ENCODE measurements at regions not wholly inside any gene's neighbourhood (a gene's known extent, or its start where the extent isn't known, plus 50 kb on each side); places are given as distances from the start of the nearest gene placed in this dataset.
"Not testable (repeated sequence)": the region's sequence is repeated elsewhere in the genome, so short reads cannot be mapped to it uniquely, and the experiment has no call there.

GRCh38 chr10:78417425-78418370 is 384.0 kb downstream of the RPS24 start:
- no peak for TF ChIP-seq CTCF (IDR thresholded peaks at IDR 0.05; ENCODE audit: control extremely low read depth, extremely low read depth)

GRCh38 chr10:78419481-78420265 is 386.0 kb downstream of the RPS24 start:
- no peak for TF ChIP-seq CTCF (IDR thresholded peaks at IDR 0.05; ENCODE audit: control extremely low read depth, extremely low read depth)
- ATAC-seq (ENCODE audit: insufficient read depth, low FRiP score) = no peak
- no peak overlapping the region for H3K4me3 ChIP-seq
- H3K9me3 ChIP-seq (ENCODE audit: control insufficient read depth in 4 of 4, insufficient read depth in 3 of 4, low read length in 3 of 4) = peaks cover 0 to 4% (median under 1%) of the 10 kb centered on the region in 4 donors
- H3K4me1 ChIP-seq (ENCODE audit: control insufficient read depth in 5 of 5, insufficient read depth in 5 of 5, low read length in 5 of 5) = peaks cover 0 to 30% (median 14%) of the 10 kb centered on the region in 5 donors
- no peak overlapping the region for H3K27ac ChIP-seq (ENCODE audit: low read depth in 1 of 2, low read length in 1 of 2)
- DNase-seq = no peak
- H3K27me3 ChIP-seq (ENCODE audit: control insufficient read depth in 3 of 3, insufficient read depth in 3 of 3, low read length in 2 of 3) = no peaks in the 10 kb centered on the region
- H3K36me3 ChIP-seq (ENCODE audit: control insufficient read depth in 4 of 4, insufficient read depth in 4 of 4, low read length in 4 of 4) = no peaks in the 10 kb centered on the region
- no peak overlapping the region for H3K9ac ChIP-seq (ENCODE audit: insufficient read depth in 1 of 2, low read length in 2 of 2)
- 77 to 86% methylated on average over 14 of the region's 14 CpGs for WGBS, 2 donors

More at GRCh38 chr10:78417425-78418370, 384.0 kb downstream of the RPS24 start:
- DNase-seq (no peak), ATAC-seq (ENCODE audit: insufficient read depth, low FRiP score) (no peak)
- Histone ChIP-seq H3K27ac (ENCODE audit: low read depth in 1 of 2, low read length in 1 of 2) (no peak overlapping the region), H3K4me3 (no peak overlapping the region), H3K9me3 (ENCODE audit: control insufficient read depth in 4 of 4, insufficient read depth in 3 of 4, low read length in 3 of 4) (no peaks in the 10 kb centered on the region), H3K9ac (ENCODE audit: insufficient read depth in 1 of 2, low read length in 2 of 2) (no peak overlapping the region), H3K27me3 (ENCODE audit: control insufficient read depth in 3 of 3, insufficient read depth in 3 of 3, low read length in 2 of 3) (no peaks in the 10 kb centered on the region), H3K4me1 (ENCODE audit: control insufficient read depth in 5 of 5, insufficient read depth in 5 of 5, low read length in 5 of 5) (peaks cover 0 to 49% (median 31%) of the 10 kb centered on the region in 5 donors), H3K36me3 (ENCODE audit: control insufficient read depth in 4 of 4, insufficient read depth in 4 of 4, low read length in 4 of 4) (no peaks in the 10 kb centered on the region)
- WGBS, 2 donors = 89 to 92% methylated on average over 16 of the region's 16 CpGs

GRCh38 chr10:78420946-78421735 is 387.5 kb downstream of the RPS24 start:
- peak overlapping the region in 1 of 2 donors; percentile 34 for H3K9ac ChIP-seq (ENCODE audit: insufficient read depth in 1 of 2, low read length in 2 of 2)
- WGBS, 2 donors = 68 to 69% methylated on average over 15 to 16 of the region's 16 CpGs
- peaks cover 0 to 5% (median 2%) of the 10 kb centered on the region in 4 donors for H3K9me3 ChIP-seq (ENCODE audit: control insufficient read depth in 4 of 4, insufficient read depth in 3 of 4, low read length in 3 of 4)
- H3K27ac ChIP-seq (ENCODE audit: low read depth in 1 of 2, low read length in 1 of 2) = no peak overlapping the region
- DNase-seq = peak; percentile 47 to 83 (median 78)
- TF ChIP-seq CTCF (IDR thresholded peaks at IDR 0.05; ENCODE audit: control extremely low read depth, extremely low read depth) = no peak
- no peak for ATAC-seq (ENCODE audit: insufficient read depth, low FRiP score)
- no peaks in the 10 kb centered on the region for H3K36me3 ChIP-seq (ENCODE audit: control insufficient read depth in 4 of 4, insufficient read depth in 4 of 4, low read length in 4 of 4)
- H3K4me3 ChIP-seq = no peak overlapping the region
- H3K27me3 ChIP-seq (ENCODE audit: control insufficient read depth in 3 of 3, insufficient read depth in 3 of 3, low read length in 2 of 3) = no peaks in the 10 kb centered on the region
- H3K4me1 ChIP-seq (ENCODE audit: control insufficient read depth in 5 of 5, insufficient read depth in 5 of 5, low read length in 5 of 5) = peaks cover 0 to 20% (median 7%) of the 10 kb centered on the region in 5 donors

- WGBS, 2 donors = 96 to 99% methylated on average over 2 of the region's 2 CpGs
Measured at GRCh38 chr10:78424050-78424449, 390.4 kb downstream of the RPS24 start.

More at GRCh38 chr10:78424050-78424449, 390.4 kb downstream of the RPS24 start:
- peaks cover 0 to 13% (median 4%) of the 10 kb centered on the region in 5 donors for H3K4me1 ChIP-seq (ENCODE audit: control insufficient read depth in 5 of 5, insufficient read depth in 5 of 5, low read length in 5 of 5)
- H3K4me3 ChIP-seq; ATAC-seq (ENCODE audit: insufficient read depth, low FRiP score); H3K9me3 ChIP-seq (ENCODE audit: control insufficient read depth in 4 of 4, insufficient read depth in 3 of 4, low read length in 3 of 4); H3K9ac ChIP-seq (ENCODE audit: insufficient read depth in 1 of 2, low read length in 2 of 2); DNase-seq; H3K27me3 ChIP-seq (ENCODE audit: control insufficient read depth in 3 of 3, insufficient read depth in 3 of 3, low read length in 2 of 3); H3K36me3 ChIP-seq (ENCODE audit: control insufficient read depth in 4 of 4, insufficient read depth in 4 of 4, low read length in 4 of 4); H3K27ac ChIP-seq (ENCODE audit: low read depth in 1 of 2, low read length in 1 of 2): not testable (repeated sequence)

Measured in lung (tissue), 11 donors.